ENCODE measurements at regions not wholly inside any gene's neighbourhood (a gene's known extent, or its start where the extent isn't known, plus 50 kb on each side); places are given as distances from the start of the nearest gene placed in this dataset.

- DNase-seq (ENCODE audit: low spot score) (no peak), FAIRE-seq (no peak), ATAC-seq (no peak)
- Histone ChIP-seq H3K9ac (ENCODE audit: insufficient read depth, low read depth, low read length) (no peak overlapping the region), H3K4me1 (ENCODE audit: insufficient read depth, low read length) (no peaks in the 10 kb centered on the region), H3K27me3 (ENCODE audit: control insufficient read depth in 1 of 2, insufficient read depth in 2 of 2, low read length in 2 of 2) (peaks cover 0 to 6% of the 10 kb centered on the region in 2 experiments; a peak in 1 of 5 replicates), H3K4me3 (replicated peaks in 1 of 3; ENCODE audit: insufficient read depth in 1 of 3, low read depth in 2 of 3, low read length in 3 of 3) (no peak overlapping the region), H4K20me1 (ENCODE audit: insufficient read depth, low read length) (no peaks in the 10 kb centered on the region), H3K36me3 (replicated peaks in 1 of 2; ENCODE audit: control insufficient read depth in 1 of 2, insufficient read depth in 2 of 2, low read length in 2 of 2) (no peaks in the 10 kb centered on the region), H3K9me3 (ENCODE audit: low read length) (no peaks in the 10 kb centered on the region), H3K4me2 (ENCODE audit: low read depth, low read length) (no peak overlapping the region), H3K79me2 (ENCODE audit: insufficient read depth, low read length) (no peaks in the 10 kb centered on the region), H3K27ac (ENCODE audit: extremely low read length, insufficient read depth, low read length) (no peak overlapping the region), H2AFZ (ENCODE audit: low read length) (no peak overlapping the region)
- intact Hi-C loops (cut with micrococcal nuclease; ENCODE audit: unreplicated experiment) (loop anchor here (5.0 to 10.0 kb wide), 2 partner anchors 159 to 334 kb away; no protein-coding TSS in a partner anchor), in situ Hi-C loops (cut with HindIII; ENCODE audit: extremely low pct_ligation_motif_present, low pct_unique_long_range_greater_than_20kb) (no loop called here)
- ChIA-PET POLR2A (no interaction called here), CTCF (ENCODE audit: low intra/inter-chr PET ratio, low total read pairs) (interaction anchor here (1.8 kb wide), 1 partner anchor 687 kb away, joined by 7 read pairs; no protein-coding TSS in a partner anchor)
- TF ChIP-seq RBFOX2 (IDR thresholded peaks at IDR 0.05; ENCODE audit: low read depth, low read length) = no peak
- TF ChIP-seq NFIB (CRISPR knock-in tag; IDR thresholded peaks at IDR 0.05; ENCODE audit: borderline replicate concordance) = no peak
- TF ChIP-seq HOXA7 (CRISPR knock-in tag; IDR thresholded peaks at IDR 0.05) = no peak
- no peak for TF ChIP-seq ZNF224 (CRISPR knock-in tag; IDR thresholded peaks at IDR 0.05)
- TF ChIP-seq SOX13 (IDR thresholded peaks at IDR 0.05) = no peak
- TF ChIP-seq SOX13 (CRISPR knock-in tag; conservative IDR thresholded peaks at IDR 0.05 in 1 of 2, IDR thresholded peaks at IDR 0.05 in 1 of 2) = no peak
- no peak for TF ChIP-seq EP300 (IDR thresholded peaks at IDR 0.05; ENCODE audit: low read depth in 2 of 2, low read length in 2 of 2)
- TF ChIP-seq EP300 (CRISPR knock-in tag; IDR thresholded peaks at IDR 0.05; ENCODE audit: borderline replicate concordance) = no peak
- no peak for TF ChIP-seq GTF2F1 (IDR thresholded peaks at IDR 0.05; ENCODE audit: low read length)
- no peak for TF ChIP-seq FOXA1 (IDR thresholded peaks at IDR 0.05)
- no peak for TF ChIP-seq FOXA1 (CRISPR knock-in tag; IDR thresholded peaks at IDR 0.05)
- TF ChIP-seq ZNF776 (CRISPR knock-in tag; IDR thresholded peaks at IDR 0.05) = no peak
- TF ChIP-seq, protein P1, sequence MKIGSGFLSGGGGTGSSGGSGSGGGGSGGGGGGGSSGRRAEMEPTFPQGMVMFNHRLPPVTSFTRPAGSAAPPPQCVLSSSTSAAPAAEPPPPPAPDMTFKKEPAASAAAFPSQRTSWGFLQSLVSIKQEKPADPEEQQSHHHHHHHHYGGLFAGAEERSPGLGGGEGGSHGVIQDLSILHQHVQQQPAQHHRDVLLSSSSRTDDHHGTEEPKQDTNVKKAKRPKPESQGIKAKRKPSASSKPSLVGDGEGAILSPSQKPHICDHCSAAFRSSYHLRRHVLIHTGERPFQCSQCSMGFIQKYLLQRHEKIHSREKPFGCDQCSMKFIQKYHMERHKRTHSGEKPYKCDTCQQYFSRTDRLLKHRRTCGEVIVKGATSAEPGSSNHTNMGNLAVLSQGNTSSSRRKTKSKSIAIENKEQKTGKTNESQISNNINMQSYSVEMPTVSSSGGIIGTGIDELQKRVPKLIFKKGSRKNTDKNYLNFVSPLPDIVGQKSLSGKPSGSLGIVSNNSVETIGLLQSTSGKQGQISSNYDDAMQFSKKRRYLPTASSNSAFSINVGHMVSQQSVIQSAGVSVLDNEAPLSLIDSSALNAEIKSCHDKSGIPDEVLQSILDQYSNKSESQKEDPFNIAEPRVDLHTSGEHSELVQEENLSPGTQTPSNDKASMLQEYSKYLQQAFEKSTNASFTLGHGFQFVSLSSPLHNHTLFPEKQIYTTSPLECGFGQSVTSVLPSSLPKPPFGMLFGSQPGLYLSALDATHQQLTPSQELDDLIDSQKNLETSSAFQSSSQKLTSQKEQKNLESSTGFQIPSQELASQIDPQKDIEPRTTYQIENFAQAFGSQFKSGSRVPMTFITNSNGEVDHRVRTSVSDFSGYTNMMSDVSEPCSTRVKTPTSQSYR (CRISPR knock-in tag; IDR thresholded peaks at IDR 0.05; ENCODE audit: borderline replicate concordance) = no peak
- TF ChIP-seq, protein P2, sequence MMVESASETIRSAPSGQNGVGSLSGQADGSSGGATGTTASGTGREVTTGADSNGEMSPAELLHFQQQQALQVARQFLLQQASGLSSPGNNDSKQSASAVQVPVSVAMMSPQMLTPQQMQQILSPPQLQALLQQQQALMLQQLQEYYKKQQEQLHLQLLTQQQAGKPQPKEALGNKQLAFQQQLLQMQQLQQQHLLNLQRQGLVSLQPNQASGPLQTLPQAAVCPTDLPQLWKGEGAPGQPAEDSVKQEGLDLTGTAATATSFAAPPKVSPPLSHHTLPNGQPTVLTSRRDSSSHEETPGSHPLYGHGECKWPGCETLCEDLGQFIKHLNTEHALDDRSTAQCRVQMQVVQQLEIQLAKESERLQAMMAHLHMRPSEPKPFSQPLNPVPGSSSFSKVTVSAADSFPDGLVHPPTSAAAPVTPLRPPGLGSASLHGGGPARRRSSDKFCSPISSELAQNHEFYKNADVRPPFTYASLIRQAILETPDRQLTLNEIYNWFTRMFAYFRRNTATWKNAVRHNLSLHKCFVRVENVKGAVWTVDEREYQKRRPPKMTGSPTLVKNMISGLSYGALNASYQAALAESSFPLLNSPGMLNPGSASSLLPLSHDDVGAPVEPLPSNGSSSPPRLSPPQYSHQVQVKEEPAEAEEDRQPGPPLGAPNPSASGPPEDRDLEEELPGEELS (CRISPR knock-in tag; IDR thresholded peaks at IDR 0.05) = no peak
- BruUV-seq (replicated peaks) = no TSS peak
- WGBS (ENCODE audit: low lambda C conversion rate) = 0% methylated on average over 2 of the region's 2 CpGs
Observed at GRCh38 chr2:176813621-176814049, 399.0 kb upstream of the HNRNPA3 start.

Data from HepG2 (cell line).